Activated naive CD8-positive, alpha-beta T cell treated with anti-CD3 and anti-CD28 coated beads, Interleukin-2, amount 50 U/mL, for 24 hours (primary cell): ENCODE measurements at regions not wholly inside any gene's neighbourhood (a gene's known extent, or its start where the extent isn't known, plus 50 kb on each side); places are given as distances from the start of the nearest gene placed in this dataset.

Source experiments
- ATAC-seq: fragments of 150-1000 bp; cut with Tn5 transposase; one replicate; pipeline ENCODE4 v1.10.0; 2021
- DNase-seq: peaks from one replicate; pipeline ENCODE4 v3.0.0; 2021
- H3K27ac Mint-ChIP-seq: one replicate; pipeline ENCODE4 v1.8.0; 2021; ENCODE audit warnings: mild to moderate bottlenecking, mixed read lengths
- H3K27me3 Mint-ChIP-seq: one replicate; pipeline ENCODE4 v1.8.0; 2021; ENCODE audit warnings: mixed read lengths
- H3K36me3 Mint-ChIP-seq: one replicate; pipeline ENCODE4 v1.8.0; 2021; ENCODE audit warnings: low read depth, mixed read lengths
- H3K4me1 Mint-ChIP-seq: one replicate; pipeline ENCODE4 v1.8.0; 2021; ENCODE audit warnings: mixed read lengths
- H3K4me3 Mint-ChIP-seq: one replicate; pipeline ENCODE4 v1.8.0; 2021; ENCODE audit warnings: mild to moderate bottlenecking, moderate library complexity, mixed read lengths
- H3K9me3 Mint-ChIP-seq: one replicate; pipeline ENCODE4 v1.8.0; 2021; ENCODE audit warnings: mixed read lengths

DNA sequence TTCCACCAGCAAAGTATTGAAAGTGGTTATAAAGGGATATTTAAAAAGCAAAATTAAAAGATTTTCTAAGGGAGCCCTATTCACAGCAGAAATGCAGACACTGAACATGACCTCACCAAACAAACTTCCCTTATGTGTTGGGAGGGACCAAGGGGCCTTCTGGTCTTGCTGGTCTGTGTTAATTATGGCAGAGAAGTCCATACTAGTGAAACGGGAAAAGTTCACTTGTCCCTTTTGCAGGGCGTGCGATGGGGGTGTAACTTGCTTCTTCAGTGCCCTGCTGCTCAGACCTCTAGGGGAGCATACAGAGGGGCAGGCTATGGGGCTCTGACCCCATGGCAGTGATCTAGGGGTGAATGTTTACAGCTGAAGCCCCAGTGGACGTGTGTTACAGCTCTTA lies 53.0 kb upstream of the ZNF337 start:
- ATAC-seq, result no peak
- peak overlapping the region; percentile 14 for H3K4me3 Mint-ChIP-seq
- no peak overlapping the region for H3K27ac Mint-ChIP-seq
- H3K36me3 Mint-ChIP-seq, result no peaks in the 10 kb centered on the region
- no peaks in the 10 kb centered on the region for H3K9me3 Mint-ChIP-seq
- H3K4me1 Mint-ChIP-seq, result peaks cover 27% of the 10 kb centered on the region
- H3K27me3 Mint-ChIP-seq, result no peaks in the 10 kb centered on the region
- no peak for DNase-seq
